CD14-positive monocyte (primary cell): ENCODE measurements at regions not wholly inside any gene's neighbourhood (a gene's known extent, or its start where the extent isn't known, plus 50 kb on each side); places are given as distances from the start of the nearest gene placed in this dataset.

ENCODE experiments used
- DNase-seq, 3 donors: peaks; one replicate each; pipeline ENCODE4 v3.0.0-alpha.2; 2011 to 2022
- H2AFZ ChIP-seq: 2 replicates; pipeline ENCODE4 v1.6.0; 2012; ENCODE audit warnings: mild to moderate bottlenecking, low read depth, low read length, inconsistent platforms; ENCODE audit not compliant: insufficient read depth, poor library complexity, severe bottlenecking
- H3K27ac ChIP-seq, 2 donors: 1 replicate in 1 of 2; 2 replicates in 1 of 2; pipeline ENCODE4 v1.5.1; 2012 to 2013; ENCODE audit warnings: low read length in 2 of 2, control low read depth in 1 of 2, inconsistent platforms in 1 of 2, low read depth in 1 of 2, mild to moderate bottlenecking in 1 of 2
- H3K27me3 ChIP-seq, 2 donors: one replicate each; pipeline versions ENCODE4 v1.6.0 to v1.6.1; 2011 to 2013; ENCODE audit warnings: low read length in 2 of 2; ENCODE audit not compliant: control insufficient read depth in 2 of 2, insufficient read depth in 2 of 2
- H3K36me3 ChIP-seq, 2 donors: replicated peaks in 1 of 2; 1 replicate in 1 of 2; 2 replicates in 1 of 2; pipeline versions ENCODE4 v1.5.1 to v1.6.1; 2012 to 2013; ENCODE audit warnings: low read length in 2 of 2, control low read depth in 1 of 2, inconsistent platforms in 1 of 2, mild to moderate bottlenecking in 1 of 2; ENCODE audit not compliant: insufficient read depth in 2 of 2, control insufficient read depth in 1 of 2
- H3K4me1 ChIP-seq, 2 donors: 1 replicate in 1 of 2; 2 replicates in 1 of 2; pipeline versions ENCODE4 v1.5.1 to v1.6.1; 2012 to 2013; ENCODE audit warnings: low read length in 2 of 2, control low read depth in 1 of 2, inconsistent platforms in 1 of 2, mild to moderate bottlenecking in 1 of 2, moderate library complexity in 1 of 2; ENCODE audit not compliant: insufficient read depth in 2 of 2, control insufficient read depth in 1 of 2
- H3K4me2 ChIP-seq: replicated peaks from 2 replicates; pipeline ENCODE3; 2012; ENCODE audit warnings: low read length, moderate library complexity, mild to moderate bottlenecking; ENCODE audit not compliant: poor library complexity, severe bottlenecking; ENCODE audit errors: extremely low read depth
- H3K4me3 ChIP-seq, 3 experiments: fragments of 200-600 bp in 1 of 3; sonication (generic) in 1 of 3; replicated peaks in 1 of 3; 1 replicate in 2 of 3; 2 replicates in 1 of 3; pipeline ENCODE4 v1.5.1; 2011 to 2013; ENCODE audit warnings: low read length in 3 of 3, mild to moderate bottlenecking in 3 of 3, control low read depth in 2 of 3, low read depth in 2 of 3, inconsistent platforms in 1 of 3, moderate library complexity in 1 of 3
- H3K79me2 ChIP-seq: 2 replicates; pipeline ENCODE4 v1.6.0; 2012; ENCODE audit warnings: mild to moderate bottlenecking, control low read depth, inconsistent platforms, low read length, moderate library complexity; ENCODE audit not compliant: insufficient read depth
- H3K9ac ChIP-seq: 2 replicates; pipeline ENCODE4 v1.6.0; 2017; ENCODE audit warnings: low read length, mild to moderate bottlenecking; ENCODE audit not compliant: insufficient read depth, poor library complexity, severe bottlenecking
- H3K9me3 ChIP-seq, 2 donors: replicated peaks in 1 of 2; 1 replicate in 1 of 2; 2 replicates in 1 of 2; pipeline versions ENCODE4 v1.5.1 to v1.6.1; 2012 to 2013; ENCODE audit warnings: low read length in 2 of 2, control low read depth in 1 of 2; ENCODE audit not compliant: control insufficient read depth in 1 of 2, insufficient read depth in 1 of 2
- H4K20me1 ChIP-seq: 2 replicates; pipeline ENCODE4 v1.6.0; 2012; ENCODE audit warnings: mild to moderate bottlenecking, low read length, control low read depth, moderate library complexity; ENCODE audit not compliant: insufficient read depth
- H3K27ac Mint-ChIP-seq, 7 donors: one replicate each; pipeline ENCODE4 v1.8.0; 2020; ENCODE audit warnings: mild to moderate bottlenecking in 7 of 7, mixed read lengths in 7 of 7, moderate library complexity in 6 of 7, inconsistent platforms in 2 of 7
- H3K27me3 Mint-ChIP-seq, 3 donors: one replicate each; pipeline ENCODE4 v1.8.0; 2021 to 2022; ENCODE audit warnings: low read depth in 3 of 3, mild to moderate bottlenecking in 3 of 3, mixed read lengths in 3 of 3, moderate library complexity in 3 of 3, inconsistent platforms in 1 of 3
- H3K36me3 Mint-ChIP-seq, 2 donors: one replicate each; pipeline ENCODE4 v1.8.0; 2020; ENCODE audit warnings: mixed read lengths in 2 of 2, inconsistent platforms in 1 of 2, mild to moderate bottlenecking in 1 of 2
- H3K4me1 Mint-ChIP-seq: one replicate; pipeline ENCODE4 v1.8.0; 2020; ENCODE audit warnings: mild to moderate bottlenecking, mixed read lengths
- H3K4me3 Mint-ChIP-seq, 2 donors: one replicate each; pipeline ENCODE4 v1.8.0; 2020; ENCODE audit warnings: mild to moderate bottlenecking in 2 of 2, mixed read lengths in 2 of 2, moderate library complexity in 1 of 2
- H3K9me3 Mint-ChIP-seq, 7 donors: one replicate each; pipeline ENCODE4 v1.8.0; 2020 to 2022; ENCODE audit warnings: mixed read lengths in 7 of 7, mild to moderate bottlenecking in 6 of 7, moderate library complexity in 6 of 7, inconsistent platforms in 2 of 7
- CTCF ChIP-seq: fragments of 200-600 bp; IDR thresholded peaks from one replicate; pipeline ENCODE4 v1.8.0; 2022; ENCODE audit warnings: antibody characterized with exemption, mild to moderate bottlenecking
- WGBS: methylation state at CpG from one replicate; pipeline ENCODE4 v1.1.5; 2013; ENCODE audit warnings: missing lambda C conversion rate; ENCODE audit not compliant: insufficient coverage; 5-methylcytosine and 5-hydroxymethylcytosine counted together
- intact Hi-C, 2 donors: fragments of 100-400 bp; cut with micrococcal nuclease; formaldehyde crosslinking; loops; one replicate each; pipeline versions ENCODE4 v1.15.0 to v1.15.1; 2023

- no peak for TF ChIP-seq CTCF
- peaks cover 0 to 7% (median 0%) of the 10 kb centered on the region in 7 donors for H3K9me3 Mint-ChIP-seq
- H3K27me3 ChIP-seq, result no peaks in the 10 kb centered on the region
- H3K27ac ChIP-seq, result no peak overlapping the region
- H3K27me3 Mint-ChIP-seq, result peaks cover 0 to 4% (median 0%) of the 10 kb centered on the region in 3 donors
- H3K4me1 ChIP-seq, result no peaks in the 10 kb centered on the region
- no peaks in the 10 kb centered on the region for H3K4me1 Mint-ChIP-seq
- no peak overlapping the region for H3K27ac Mint-ChIP-seq
- H3K4me3 Mint-ChIP-seq, result no peak overlapping the region
- no peaks in the 10 kb centered on the region for H3K36me3 ChIP-seq
- no peaks in the 10 kb centered on the region for H3K79me2 ChIP-seq
- no peak overlapping the region for H2AFZ ChIP-seq
- H4K20me1 ChIP-seq, result no peaks in the 10 kb centered on the region
- no peak for DNase-seq
- intact Hi-C loops, result no loop called here
- no peak overlapping the region for H3K9ac ChIP-seq
- H3K4me3 ChIP-seq, result no peak overlapping the region
- no peak overlapping the region for H3K4me2 ChIP-seq
- WGBS, result 83% methylated on average over 1 of the region's 3 CpGs
- H3K9me3 ChIP-seq, result no peaks in the 10 kb centered on the region
- no peaks in the 10 kb centered on the region for H3K36me3 Mint-ChIP-seq
Measured at GRCh38 chr16:52837251-52837650, 215.4 kb downstream of the CHD9NB start.

- Mint-ChIP-seq H3K27ac (no peak overlapping the region), H3K27me3 (peaks cover 0 to 4% (median 0%) of the 10 kb centered on the region in 3 donors), H3K4me1 (no peaks in the 10 kb centered on the region), H3K4me3 (no peak overlapping the region), H3K9me3 (peaks cover 0 to 2% (median 0%) of the 10 kb centered on the region in 7 donors), H3K36me3 (no peaks in the 10 kb centered on the region)
- H2AFZ ChIP-seq, result no peak overlapping the region
- no peaks in the 10 kb centered on the region for H4K20me1 ChIP-seq
- intact Hi-C loops, result no loop called here
- 83% methylated on average over 3 of the region's 5 CpGs for WGBS
- H3K27ac ChIP-seq, result no peak overlapping the region
- H3K9me3 ChIP-seq, result no peaks in the 10 kb centered on the region
- H3K36me3 ChIP-seq, result no peaks in the 10 kb centered on the region
- TF ChIP-seq CTCF, result no peak
- no peak overlapping the region for H3K4me2 ChIP-seq
- no peaks in the 10 kb centered on the region for H3K79me2 ChIP-seq
- no peaks in the 10 kb centered on the region for H3K4me1 ChIP-seq
- H3K9ac ChIP-seq, result no peak overlapping the region
- DNase-seq, result no peak
- H3K4me3 ChIP-seq, result no peak overlapping the region
- H3K27me3 ChIP-seq, result no peaks in the 10 kb centered on the region
Measured at GRCh38 chr16:52834736-52835465, 217.8 kb downstream of the CHD9NB start.
